Trophoblast cell (in vitro differentiated cells and primary cell): ENCODE measurements at regions not wholly inside any gene's neighbourhood (a gene's known extent, or its start where the extent isn't known, plus 50 kb on each side); places are given as distances from the start of the nearest gene placed in this dataset.

ENCODE experiments used
- DNase-seq, 2 donors: peaks; one replicate each; pipeline ENCODE4 v3.0.0-alpha.2; 2016
- H2AFZ ChIP-seq: 2 replicates; pipeline ENCODE4 v1.6.1; 2013; ENCODE audit warnings: low read length, moderate library complexity, mild to moderate bottlenecking; ENCODE audit not compliant: insufficient read depth, poor library complexity
- H2AK5ac ChIP-seq: 2 replicates; pipeline ENCODE4 v1.6.1; 2013; ENCODE audit warnings: mild to moderate bottlenecking, low read length
- H2BK120ac ChIP-seq: 2 replicates; pipeline ENCODE4 v1.6.1; 2013; ENCODE audit warnings: low read length, mild to moderate bottlenecking, moderate library complexity; ENCODE audit not compliant: insufficient read depth, poor library complexity
- H2BK12ac ChIP-seq: 2 replicates; pipeline ENCODE4 v1.6.1; 2013; ENCODE audit warnings: mild to moderate bottlenecking, low read length, moderate library complexity
- H2BK5ac ChIP-seq: 2 replicates; pipeline ENCODE4 v1.6.1; 2013; ENCODE audit warnings: low read length, low read depth, moderate library complexity, mild to moderate bottlenecking; ENCODE audit not compliant: poor library complexity
- H3K14ac ChIP-seq: 2 replicates; pipeline ENCODE4 v1.6.1; 2013; ENCODE audit warnings: mild to moderate bottlenecking, low read length
- H3K18ac ChIP-seq: 2 replicates; pipeline ENCODE4 v1.6.1; 2013; ENCODE audit warnings: mild to moderate bottlenecking, low read length
- H3K23ac ChIP-seq: 2 replicates; pipeline ENCODE4 v1.6.1; 2013; ENCODE audit warnings: low read length
- H3K27ac ChIP-seq: 2 replicates; pipeline ENCODE4 v1.5.1; 2013; ENCODE audit warnings: low read depth, mild to moderate bottlenecking, inconsistent platforms, low read length, moderate library complexity
- H3K27me3 ChIP-seq: 2 replicates; pipeline ENCODE4 v1.6.1; 2013; ENCODE audit warnings: inconsistent platforms, mild to moderate bottlenecking, low read length, moderate library complexity; ENCODE audit not compliant: insufficient read depth
- H3K36me3 ChIP-seq, 2 experiments: 1 replicate in 1 of 2; 2 replicates in 1 of 2; pipeline ENCODE4 v1.6.1; 2013; ENCODE audit warnings: low read length in 2 of 2, mild to moderate bottlenecking in 2 of 2, moderate library complexity in 1 of 2; ENCODE audit not compliant: insufficient read depth in 2 of 2, control insufficient read depth in 1 of 2
- H3K4ac ChIP-seq: 2 replicates; pipeline ENCODE4 v1.6.1; 2013; ENCODE audit warnings: low read depth, mild to moderate bottlenecking, low read length, moderate library complexity
- H3K4me1 ChIP-seq, 2 experiments: 1 replicate in 1 of 2; 2 replicates in 1 of 2; pipeline ENCODE4 v1.6.1; 2013; ENCODE audit warnings: low read length in 2 of 2, mild to moderate bottlenecking in 2 of 2, moderate library complexity in 1 of 2; ENCODE audit not compliant: insufficient read depth in 2 of 2, control insufficient read depth in 1 of 2
- H3K4me2 ChIP-seq: 2 replicates; pipeline ENCODE4 v1.6.1; 2013; ENCODE audit warnings: inconsistent platforms, mild to moderate bottlenecking, low read length, moderate library complexity
- H3K4me3 ChIP-seq: 2 replicates; pipeline ENCODE4 v1.5.1; 2013; ENCODE audit warnings: mild to moderate bottlenecking, low read depth, low read length, inconsistent platforms
- H3K79me1 ChIP-seq: one replicate; pipeline ENCODE4 v1.6.1; 2013; ENCODE audit warnings: low read length
- H3K79me2 ChIP-seq: 2 replicates; pipeline ENCODE4 v1.6.1; 2013; ENCODE audit warnings: low read length, mild to moderate bottlenecking; ENCODE audit not compliant: control insufficient read depth, insufficient read depth, poor library complexity
- H3K9ac ChIP-seq: 2 replicates; pipeline ENCODE4 v1.6.1; 2013; ENCODE audit warnings: mild to moderate bottlenecking, low read length
- H3K9me3 ChIP-seq: 2 replicates; pipeline ENCODE4 v1.6.1; 2013; ENCODE audit warnings: low read depth, mild to moderate bottlenecking, control low read depth, inconsistent platforms, low read length; ENCODE audit not compliant: insufficient read depth
- H4K12ac ChIP-seq: 2 replicates; pipeline ENCODE4 v1.6.1; 2013; ENCODE audit warnings: low read depth, mild to moderate bottlenecking, low read length, moderate library complexity
- H4K8ac ChIP-seq: 2 replicates; pipeline ENCODE4 v1.6.1; 2013; ENCODE audit warnings: low read depth, mild to moderate bottlenecking, low read length, moderate library complexity
- H4K91ac ChIP-seq: one replicate; pipeline ENCODE4 v1.6.1; 2013; ENCODE audit warnings: low read depth, mild to moderate bottlenecking, low read length, moderate library complexity
- WGBS: extraction: QIAGEN DNeasy Blood & Tissue Kit; methylation state at CpG from one replicate; pipeline ENCODE4 v1.1.7; 2013; ENCODE audit warnings: missing lambda C conversion rate; ENCODE audit not compliant: insufficient read length, insufficient coverage; ENCODE audit errors: extremely low coverage; 5-methylcytosine and 5-hydroxymethylcytosine counted together

GRCh38 chr15:62320259-62320658 lies 155.2 kb upstream of the C2CD4B start:
- Histone ChIP-seq H4K8ac (no peak overlapping the region), H3K27ac (no peak overlapping the region), H3K23ac (no peak overlapping the region), H2BK5ac (no peak overlapping the region), H3K9me3 (no peaks in the 10 kb centered on the region), H2AK5ac (no peak overlapping the region), H4K12ac (no peak overlapping the region), H2BK120ac (no peak overlapping the region), H3K27me3 (no peaks in the 10 kb centered on the region), H3K4me1 (peaks cover 0 to 3% of the 10 kb centered on the region in 2 experiments), H3K14ac (no peak overlapping the region), H4K91ac (no peak overlapping the region), H3K36me3 (no peaks in the 10 kb centered on the region), H3K4me2 (no peak overlapping the region), H3K18ac (no peak overlapping the region), H3K79me2 (no peaks in the 10 kb centered on the region), H3K4ac (no peak overlapping the region), H3K79me1 (no peaks in the 10 kb centered on the region), H2AFZ (no peak overlapping the region), H3K9ac (no peak overlapping the region), H2BK12ac (no peak overlapping the region), H3K4me3 (no peak overlapping the region)
- WGBS = no CpG with 5 or more reads among the region's 2 CpGs
- DNase-seq = no peak

- Histone ChIP-seq H3K79me1 (no peaks in the 10 kb centered on the region), H4K12ac (no peak overlapping the region)
Measured at GRCh38 chr15:62323353-62323890, 158.3 kb upstream of the C2CD4B start.

GRCh38 chr15:62324382-62324781 lies 159.3 kb upstream of the C2CD4B start:
- H3K79me2 ChIP-seq = no peaks in the 10 kb centered on the region
- H3K27me3 ChIP-seq = no peaks in the 10 kb centered on the region
- no peak overlapping the region for H2AK5ac ChIP-seq
- H4K8ac ChIP-seq = no peak overlapping the region
- H4K12ac ChIP-seq = no peak overlapping the region
- no peak overlapping the region for H3K18ac ChIP-seq
- no peak overlapping the region for H3K9ac ChIP-seq
- H4K91ac ChIP-seq = no peak overlapping the region
- H3K4me2 ChIP-seq = no peak overlapping the region
- no peaks in the 10 kb centered on the region for H3K36me3 ChIP-seq
- H3K4ac ChIP-seq = no peak overlapping the region
- peak; percentile 37 to 77 for DNase-seq
- no peak overlapping the region for H3K14ac ChIP-seq
- H2BK12ac ChIP-seq = no peak overlapping the region
- WGBS = no CpG with 5 or more reads among the region's 5 CpGs
- no peak overlapping the region for H2BK120ac ChIP-seq
- H2AFZ ChIP-seq = no peak overlapping the region
- H3K4me1 ChIP-seq = peaks cover 0 to 3% of the 10 kb centered on the region in 2 experiments
- H3K27ac ChIP-seq = no peak overlapping the region
- no peak overlapping the region for H3K23ac ChIP-seq
- no peak overlapping the region for H2BK5ac ChIP-seq
- no peak overlapping the region for H3K4me3 ChIP-seq
- H3K79me1 ChIP-seq = no peaks in the 10 kb centered on the region
- H3K9me3 ChIP-seq = no peaks in the 10 kb centered on the region

More at GRCh38 chr15:62323353-62323890, 158.3 kb upstream of the C2CD4B start:
- Histone ChIP-seq H3K79me2 (no peaks in the 10 kb centered on the region), H3K4me3 (no peak overlapping the region), H4K8ac (no peak overlapping the region), H2BK5ac (no peak overlapping the region), H2BK12ac (no peak overlapping the region), H3K4ac (no peak overlapping the region), H2AFZ (no peak overlapping the region), H3K36me3 (no peaks in the 10 kb centered on the region), H3K9me3 (no peaks in the 10 kb centered on the region), H3K9ac (no peak overlapping the region), H3K4me1 (peaks cover 0 to 3% of the 10 kb centered on the region in 2 experiments), H3K27me3 (no peaks in the 10 kb centered on the region), H3K23ac (no peak overlapping the region), H2BK120ac (no peak overlapping the region), H3K27ac (no peak overlapping the region), H2AK5ac (no peak overlapping the region), H3K18ac (no peak overlapping the region), H4K91ac (no peak overlapping the region), H3K4me2 (no peak overlapping the region), H3K14ac (no peak overlapping the region)
- DNase-seq = no peak
- no CpG with 5 or more reads among the region's 8 CpGs for WGBS

DNA sequence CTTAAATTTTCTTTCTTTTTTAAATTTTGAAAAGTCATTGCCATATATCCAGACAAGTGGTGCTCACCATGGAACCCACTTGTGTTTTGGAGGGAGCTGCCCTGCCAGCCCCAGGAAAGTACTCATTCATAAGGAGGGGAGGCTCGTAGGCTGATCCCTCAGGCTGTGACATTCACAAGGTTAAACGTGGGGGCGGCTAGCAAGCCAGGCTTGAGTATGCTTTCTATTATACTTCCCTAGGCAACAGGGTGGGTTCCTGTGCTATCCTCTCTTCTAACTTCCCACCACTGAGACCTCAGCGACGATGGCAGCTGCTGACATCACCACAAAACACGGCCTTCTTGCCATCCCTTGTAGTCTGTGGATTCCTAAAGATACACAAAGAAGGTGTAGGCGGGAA lies 160.5 kb upstream of the C2CD4B start:
- no peak overlapping the region for H4K8ac ChIP-seq
- no peak overlapping the region for H3K23ac ChIP-seq
- H2BK120ac ChIP-seq = no peak overlapping the region
- H2BK5ac ChIP-seq = no peak overlapping the region
- no peak overlapping the region for H3K4me3 ChIP-seq
- H3K4me1 ChIP-seq = peaks cover 0 to 3% of the 10 kb centered on the region in 2 experiments
- no peaks in the 10 kb centered on the region for H3K27me3 ChIP-seq
- no peaks in the 10 kb centered on the region for H3K79me2 ChIP-seq
- H3K14ac ChIP-seq = no peak overlapping the region
- no peak overlapping the region for H3K4ac ChIP-seq
- no CpG with 5 or more reads among the region's 7 CpGs for WGBS
- no peaks in the 10 kb centered on the region for H3K9me3 ChIP-seq
- H3K4me2 ChIP-seq = no peak overlapping the region
- no peak overlapping the region for H3K18ac ChIP-seq
- no peak overlapping the region for H4K12ac ChIP-seq
- no peak overlapping the region for H2BK12ac ChIP-seq
- no peak overlapping the region for H2AK5ac ChIP-seq
- no peak overlapping the region for H4K91ac ChIP-seq
- H2AFZ ChIP-seq = no peak overlapping the region
- H3K27ac ChIP-seq = no peak overlapping the region
- no peak overlapping the region for H3K9ac ChIP-seq
- DNase-seq = no peak
- H3K36me3 ChIP-seq = no peaks in the 10 kb centered on the region
- no peaks in the 10 kb centered on the region for H3K79me1 ChIP-seq
